RWPE1 (cell line): ENCODE measurements at regions not wholly inside any gene's neighbourhood (a gene's known extent, or its start where the extent isn't known, plus 50 kb on each side); places are given as distances from the start of the nearest gene placed in this dataset.

Source experiments
- CTCF ChIA-PET: fragments of 350-600 bp; sonication (Branson Sonifier 250); formaldehyde crosslinking; extraction: SDS; loops from one replicate; lab custom pipeline; 2021; lab: Yijun Ruan, JAX
- POLR2A ChIA-PET: fragments of 400-600 bp; formaldehyde crosslinking; extraction: SDS; loops from one replicate; lab custom pipeline; 2020; ENCODE audit warnings: antibody characterized with exemption; ENCODE audit not compliant: low non-redundant PET; lab: Yijun Ruan, JAX
- DNase-seq: peaks from one replicate; pipeline ENCODE4 v3.0.0; 2012; ENCODE audit warnings: low spot score
- H3K27ac ChIP-seq: fragments of 450-650 bp; 2 replicates; pipeline ENCODE4 v1.5.1; 2017
- CTCF ChIP-seq: fragments of 450-650 bp; conservative IDR thresholded peaks from 2 replicates; pipeline ENCODE4 v1.5.1; 2017; ENCODE audit warnings: low read depth, mild to moderate bottlenecking

DNA sequence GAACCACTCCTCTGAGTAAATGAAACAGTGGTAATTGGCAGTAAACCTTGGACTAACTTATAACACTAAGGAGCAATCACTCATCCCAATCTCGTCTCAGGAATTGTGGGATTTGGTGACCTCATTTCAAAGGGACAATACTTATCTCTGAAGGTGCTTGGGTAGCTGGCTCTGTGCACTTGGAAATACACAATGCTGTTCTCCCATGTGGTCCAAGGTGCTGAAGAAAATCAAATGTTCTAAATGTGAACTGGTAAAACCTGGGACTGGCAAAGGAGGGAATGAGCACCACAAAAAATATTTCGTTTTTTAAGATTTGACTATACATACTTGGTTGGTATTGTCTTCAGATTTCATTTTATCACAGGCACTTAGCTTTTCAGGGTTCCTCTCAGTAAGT, 1193.0 kb downstream of the SORCS1 start:
- TF ChIP-seq CTCF = no peak
- POLR2A ChIA-PET = no interaction called here
- no peak overlapping the region for H3K27ac ChIP-seq
- DNase-seq = no peak
- CTCF ChIA-PET = no interaction called here

GRCh38 chr10:105969884-105970377, 1194.6 kb downstream of the SORCS1 start:
- ChIA-PET POLR2A (no interaction called here), CTCF (no interaction called here)
- no peak for DNase-seq
- TF ChIP-seq CTCF = no peak
- H3K27ac ChIP-seq = no peak overlapping the region

DNA sequence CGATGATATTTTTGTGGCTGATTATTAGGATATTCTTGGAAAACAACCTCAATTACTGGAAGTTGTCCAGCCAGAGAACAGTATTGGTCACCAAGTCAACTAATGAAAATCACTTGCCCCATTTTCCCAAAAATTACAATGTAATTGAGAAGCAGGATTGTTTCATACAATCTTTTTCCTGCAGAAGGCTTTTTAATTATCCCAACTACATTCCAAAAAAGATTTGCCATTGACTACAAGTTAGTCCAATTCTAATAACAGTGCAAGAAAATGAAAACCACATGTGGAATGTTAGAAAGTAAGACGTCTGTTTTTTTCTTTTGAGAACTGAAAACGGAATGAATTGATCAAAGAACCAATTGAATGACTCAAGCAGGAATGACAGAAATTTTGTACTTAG, 1195.8 kb downstream of the SORCS1 start:
- H3K27ac ChIP-seq = no peak overlapping the region
- no peak for TF ChIP-seq CTCF
- no peak for DNase-seq
- ChIA-PET CTCF (no interaction called here), POLR2A (no interaction called here)

GRCh38 chr10:105967256-105967655, 1197.2 kb downstream of the SORCS1 start:
- ChIA-PET CTCF (interaction anchor here (0.6 kb wide), 1 partner anchor 536 kb away, joined by 4 read pairs; no protein-coding TSS in a partner anchor), POLR2A (no interaction called here)
- no peak for DNase-seq
- no peak for TF ChIP-seq CTCF
- no peak overlapping the region for H3K27ac ChIP-seq

- TF ChIP-seq CTCF = no peak
- no peak for DNase-seq
- ChIA-PET CTCF (no interaction called here), POLR2A (no interaction called here)
- H3K27ac ChIP-seq = no peak overlapping the region
These were observed 1199.4 kb downstream of the SORCS1 start for GRCh38 chr10:105965141-105965540.

DNA sequence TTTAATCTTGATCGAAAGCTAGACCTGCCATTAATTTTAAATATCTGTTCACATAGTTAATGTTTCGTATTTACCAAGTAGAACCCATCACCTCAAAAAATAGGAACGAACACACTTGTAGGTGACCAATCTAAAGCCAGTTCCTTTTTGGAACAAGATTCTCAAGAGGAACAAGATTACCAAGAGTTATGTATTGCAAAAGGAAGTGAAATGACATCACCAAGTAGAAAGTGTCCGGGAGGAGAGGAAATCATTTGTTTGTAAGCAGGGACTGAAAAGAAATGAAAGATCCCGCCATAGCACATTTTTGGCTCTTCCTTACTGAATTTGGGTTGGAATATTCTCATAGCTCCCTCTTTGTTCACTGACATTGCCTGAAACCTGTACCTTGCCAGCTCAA, 1200.5 kb downstream of the SORCS1 start:
- no peak overlapping the region for H3K27ac ChIP-seq
- ChIA-PET CTCF (interaction anchor here (0.6 kb wide), 1 partner anchor 661 kb away, joined by 4 read pairs; no protein-coding TSS in a partner anchor), POLR2A (no interaction called here)
- DNase-seq = no peak
- no peak for TF ChIP-seq CTCF
